Cardiac fibroblast (primary cell): ENCODE measurements at regions not wholly inside any gene's neighbourhood (a gene's known extent, or its start where the extent isn't known, plus 50 kb on each side); places are given as distances from the start of the nearest gene placed in this dataset.

ENCODE experiments used
- DNase-seq, 2 donors: peaks; one replicate each; pipeline versions ENCODE4 v3.0.0 to v3.0.0-alpha.2; 2010; ENCODE audit warnings: low read depth in 2 of 2
- H3K4me3 ChIP-seq, 2 donors: replicated peaks in 1 of 2; 1 replicate in 1 of 2; 2 replicates in 1 of 2; pipeline ENCODE4 v1.5.1; 2011; ENCODE audit warnings: low read depth in 2 of 2, low read length in 2 of 2, mild to moderate bottlenecking in 2 of 2, moderate library complexity in 1 of 2
- TF ChIP-seq, protein P1 (sequence below): IDR thresholded peaks from one replicate; pipeline ENCODE4 v1.5.1; 2011; ENCODE audit warnings: low read depth, mild to moderate bottlenecking, low read length, inconsistent platforms

DNA sequence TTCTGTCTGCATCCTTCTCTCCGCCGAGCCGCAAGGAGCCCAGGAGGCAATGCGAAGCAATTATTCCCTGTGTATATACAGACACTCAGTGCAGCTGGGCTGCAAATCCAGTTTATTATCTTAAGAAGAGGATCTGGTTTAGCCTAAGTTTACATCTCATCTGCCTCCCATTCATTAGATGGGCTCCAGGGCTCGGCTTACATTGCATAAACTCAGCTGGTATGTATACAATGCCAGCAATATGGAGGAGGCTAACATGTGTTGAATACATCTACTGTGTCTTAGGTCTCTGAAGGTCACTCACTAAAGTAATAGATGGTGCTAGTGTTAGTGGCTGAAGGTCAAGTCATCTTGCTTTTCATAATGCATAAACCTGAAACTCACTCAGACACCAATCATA is 996.8 kb downstream of the KCNMA1 start:
- H3K4me3 ChIP-seq = no peak overlapping the region
- no peak for DNase-seq
- TF ChIP-seq, protein P1, sequence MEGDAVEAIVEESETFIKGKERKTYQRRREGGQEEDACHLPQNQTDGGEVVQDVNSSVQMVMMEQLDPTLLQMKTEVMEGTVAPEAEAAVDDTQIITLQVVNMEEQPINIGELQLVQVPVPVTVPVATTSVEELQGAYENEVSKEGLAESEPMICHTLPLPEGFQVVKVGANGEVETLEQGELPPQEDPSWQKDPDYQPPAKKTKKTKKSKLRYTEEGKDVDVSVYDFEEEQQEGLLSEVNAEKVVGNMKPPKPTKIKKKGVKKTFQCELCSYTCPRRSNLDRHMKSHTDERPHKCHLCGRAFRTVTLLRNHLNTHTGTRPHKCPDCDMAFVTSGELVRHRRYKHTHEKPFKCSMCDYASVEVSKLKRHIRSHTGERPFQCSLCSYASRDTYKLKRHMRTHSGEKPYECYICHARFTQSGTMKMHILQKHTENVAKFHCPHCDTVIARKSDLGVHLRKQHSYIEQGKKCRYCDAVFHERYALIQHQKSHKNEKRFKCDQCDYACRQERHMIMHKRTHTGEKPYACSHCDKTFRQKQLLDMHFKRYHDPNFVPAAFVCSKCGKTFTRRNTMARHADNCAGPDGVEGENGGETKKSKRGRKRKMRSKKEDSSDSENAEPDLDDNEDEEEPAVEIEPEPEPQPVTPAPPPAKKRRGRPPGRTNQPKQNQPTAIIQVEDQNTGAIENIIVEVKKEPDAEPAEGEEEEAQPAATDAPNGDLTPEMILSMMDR = no peak

DNA sequence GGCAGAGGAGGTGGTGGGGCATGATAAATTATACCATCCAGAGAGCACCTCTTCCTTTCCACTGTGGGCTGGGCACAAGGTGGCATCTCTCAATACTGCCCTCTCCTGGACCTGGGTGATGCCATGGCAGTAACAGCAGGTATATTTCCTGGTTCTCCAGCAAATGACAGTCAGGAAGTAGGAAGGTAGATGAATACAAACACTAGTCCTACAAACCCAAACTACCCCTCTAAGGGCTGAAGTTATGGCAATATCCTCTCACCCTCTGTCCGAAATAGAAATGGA is 1004.9 kb downstream of the KCNMA1 start:
- TF ChIP-seq, protein P1 = peak; percentile 36
- peak in 1 of 2 donors; percentile 5 for DNase-seq
- no peak overlapping the region for H3K4me3 ChIP-seq

DNA sequence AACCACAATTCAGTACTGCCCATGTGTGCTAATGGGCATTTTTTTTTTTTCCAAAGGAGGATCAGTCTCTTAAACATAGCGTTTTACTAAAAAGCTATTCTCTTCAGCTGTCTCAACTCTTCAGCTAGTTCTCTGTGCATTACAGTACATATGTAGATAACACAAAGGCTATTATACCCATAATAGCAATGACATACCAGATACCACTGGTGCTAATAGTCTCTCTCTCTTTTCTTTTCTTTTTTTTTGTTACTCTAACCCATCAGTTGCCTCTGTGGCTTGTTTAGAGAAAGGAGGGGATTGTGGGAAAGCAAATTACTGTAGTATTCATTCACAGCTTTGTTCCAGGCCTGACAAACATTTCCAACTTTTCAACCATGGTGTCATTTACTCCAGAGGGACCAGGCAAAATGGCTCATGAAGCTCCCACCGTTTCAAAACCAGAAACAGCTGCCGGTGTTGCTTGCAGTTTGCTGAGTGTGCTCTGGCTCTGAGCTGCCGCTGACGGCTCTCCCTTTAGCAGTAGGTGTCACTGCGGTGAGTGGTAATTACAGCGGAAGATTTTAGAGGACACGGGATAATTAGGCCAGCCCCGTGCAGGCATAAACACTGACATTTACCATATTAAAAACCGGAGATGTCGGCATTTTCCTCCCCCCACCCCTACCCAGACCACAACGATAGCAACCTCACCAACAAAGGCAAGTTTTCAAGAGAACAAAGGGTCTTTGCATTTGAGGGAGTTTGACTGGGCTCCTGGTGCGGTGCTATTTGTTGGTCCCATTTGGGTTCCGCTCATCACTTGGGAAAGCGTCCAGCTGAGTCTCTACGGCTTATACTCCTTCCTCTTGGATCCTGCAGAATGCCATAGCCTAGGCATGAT is 1005.5 kb downstream of the KCNMA1 start:
- H3K4me3 ChIP-seq = no peak overlapping the region
- DNase-seq = no peak
- TF ChIP-seq, protein P1 = no peak

DNA sequence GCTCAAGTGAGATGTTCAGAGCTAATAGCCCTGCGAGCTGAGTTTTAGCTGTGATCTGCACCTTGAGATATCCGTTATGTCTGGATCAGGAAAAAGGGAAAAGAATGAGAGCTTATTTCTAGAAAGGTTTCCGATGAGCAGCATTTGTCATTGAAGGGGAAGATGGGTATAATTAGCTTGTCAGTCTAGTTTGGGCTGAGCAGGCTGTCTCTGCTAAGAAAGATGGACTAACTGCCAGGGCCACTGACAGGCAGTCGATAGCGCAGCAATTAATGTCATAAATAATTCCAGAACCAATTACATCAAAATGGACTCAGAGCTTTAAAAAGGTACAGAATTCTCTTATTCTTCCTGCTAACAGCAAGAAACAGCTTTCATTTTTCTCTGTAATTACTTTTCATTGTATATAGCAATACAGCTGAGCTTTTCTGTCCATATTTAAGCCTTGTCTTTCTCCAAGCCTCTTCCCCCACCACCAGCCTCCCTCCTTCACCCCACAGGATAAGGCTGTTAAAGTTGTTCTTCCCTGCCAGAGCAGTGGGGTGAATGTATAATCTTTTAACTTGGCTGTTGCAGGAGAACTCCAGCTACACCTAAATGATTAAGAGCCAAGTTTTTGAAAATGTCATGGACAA is 1006.5 kb downstream of the KCNMA1 start:
- no peak for DNase-seq
- TF ChIP-seq, protein P1 = no peak
- no peak overlapping the region for H3K4me3 ChIP-seq

DNA sequence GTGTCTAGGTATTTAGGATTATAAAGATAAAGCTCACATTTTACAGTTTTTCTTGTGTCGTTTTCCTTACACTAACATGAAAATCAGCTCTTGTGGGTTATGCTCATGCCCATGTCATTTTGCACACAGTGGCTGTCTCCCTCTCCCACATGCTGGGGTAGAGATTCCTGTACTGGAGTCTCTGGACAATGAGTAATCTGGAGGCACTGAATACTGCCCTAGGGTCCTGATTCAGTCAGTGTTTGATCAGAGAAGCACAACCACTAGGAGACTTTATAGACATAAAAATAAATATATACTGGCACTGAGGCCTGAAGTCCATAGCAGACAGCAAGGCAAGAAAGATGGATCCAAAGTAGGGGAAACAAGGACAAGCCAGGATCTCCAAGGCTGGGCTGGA is 1008.8 kb downstream of the KCNMA1 start:
- TF ChIP-seq, protein P1 = no peak
- no peak for DNase-seq
- H3K4me3 ChIP-seq = no peak overlapping the region

DNA sequence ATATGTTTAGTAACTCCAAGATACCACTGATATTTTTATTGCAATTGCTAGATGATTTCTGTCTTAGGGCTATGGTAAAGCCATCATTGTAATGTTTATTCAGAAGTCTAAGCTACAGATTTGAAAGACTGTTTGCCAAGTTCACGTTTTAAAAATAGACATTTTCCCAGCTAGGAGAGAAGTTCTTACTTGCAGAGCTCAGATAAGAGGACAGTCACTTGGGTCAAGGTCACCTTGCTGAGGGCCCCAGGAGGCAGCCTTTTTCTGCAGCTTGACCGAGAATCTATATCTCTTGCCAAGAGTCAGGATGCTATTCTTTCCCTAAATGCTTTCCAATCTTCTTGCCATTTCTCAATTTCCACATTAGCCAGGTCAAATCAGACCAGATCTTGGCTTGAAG is 1011.2 kb downstream of the KCNMA1 start:
- TF ChIP-seq, protein P1 = no peak
- DNase-seq = no peak
- H3K4me3 ChIP-seq = no peak overlapping the region

DNA sequence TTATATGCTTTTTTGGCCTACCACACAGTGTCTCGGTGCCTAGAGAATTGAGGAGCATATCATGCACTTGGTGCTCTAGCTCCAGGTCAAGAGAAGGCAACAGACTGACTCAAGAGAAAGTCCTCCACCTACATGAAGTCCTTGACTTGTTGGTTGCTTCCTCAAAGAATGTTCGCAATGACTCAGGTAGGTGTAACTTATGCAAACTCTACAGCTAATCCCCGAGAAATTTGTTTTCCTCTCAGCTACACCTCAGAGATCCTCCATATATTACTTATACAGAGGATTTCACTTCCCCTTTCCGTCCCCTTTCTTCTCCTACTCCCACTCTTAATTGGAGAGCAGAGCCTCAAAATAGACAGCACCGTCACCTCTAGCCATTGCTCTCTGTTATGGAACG is 1013.1 kb downstream of the KCNMA1 start:
- no peak overlapping the region for H3K4me3 ChIP-seq
- TF ChIP-seq, protein P1 = no peak
- no peak for DNase-seq
